ENCODE measurements at regions not wholly inside any gene's neighbourhood (a gene's known extent, or its start where the extent isn't known, plus 50 kb on each side); places are given as distances from the start of the nearest gene placed in this dataset.

DNA sequence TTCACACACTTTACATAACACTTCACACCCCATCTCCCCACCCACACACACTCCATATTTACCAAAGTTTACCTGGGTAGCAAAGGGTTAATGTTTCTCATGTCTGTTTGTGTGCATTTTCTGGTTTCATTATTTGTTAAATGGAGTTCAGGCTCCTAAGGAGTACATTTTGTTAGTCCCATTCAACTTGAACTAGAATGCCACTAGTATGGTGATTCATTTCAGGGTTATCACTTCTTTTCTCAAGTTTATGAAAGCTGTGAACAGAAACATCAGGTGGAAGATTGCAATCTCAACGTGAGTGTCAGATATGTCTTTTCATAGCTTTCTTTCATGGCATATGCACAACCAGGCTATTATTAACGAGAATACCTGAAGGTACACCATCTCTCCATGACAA, 1027.5 kb downstream of the GATA3 start:
- H3K4me3 ChIP-seq, result no peak overlapping the region
- H3K36me3 ChIP-seq, result no peaks in the 10 kb centered on the region
- no peaks in the 10 kb centered on the region for H3K4me1 ChIP-seq
- TF ChIP-seq, protein P1, sequence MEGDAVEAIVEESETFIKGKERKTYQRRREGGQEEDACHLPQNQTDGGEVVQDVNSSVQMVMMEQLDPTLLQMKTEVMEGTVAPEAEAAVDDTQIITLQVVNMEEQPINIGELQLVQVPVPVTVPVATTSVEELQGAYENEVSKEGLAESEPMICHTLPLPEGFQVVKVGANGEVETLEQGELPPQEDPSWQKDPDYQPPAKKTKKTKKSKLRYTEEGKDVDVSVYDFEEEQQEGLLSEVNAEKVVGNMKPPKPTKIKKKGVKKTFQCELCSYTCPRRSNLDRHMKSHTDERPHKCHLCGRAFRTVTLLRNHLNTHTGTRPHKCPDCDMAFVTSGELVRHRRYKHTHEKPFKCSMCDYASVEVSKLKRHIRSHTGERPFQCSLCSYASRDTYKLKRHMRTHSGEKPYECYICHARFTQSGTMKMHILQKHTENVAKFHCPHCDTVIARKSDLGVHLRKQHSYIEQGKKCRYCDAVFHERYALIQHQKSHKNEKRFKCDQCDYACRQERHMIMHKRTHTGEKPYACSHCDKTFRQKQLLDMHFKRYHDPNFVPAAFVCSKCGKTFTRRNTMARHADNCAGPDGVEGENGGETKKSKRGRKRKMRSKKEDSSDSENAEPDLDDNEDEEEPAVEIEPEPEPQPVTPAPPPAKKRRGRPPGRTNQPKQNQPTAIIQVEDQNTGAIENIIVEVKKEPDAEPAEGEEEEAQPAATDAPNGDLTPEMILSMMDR (IDR thresholded peaks at IDR 0.05), result no peak
- H3K27ac ChIP-seq, result no peak overlapping the region
- H3K27me3 ChIP-seq, result no peaks in the 10 kb centered on the region
- DNase-seq (ENCODE audit: low spot score), result no peak
- H3K9me3 ChIP-seq, result no peaks in the 10 kb centered on the region

DNA sequence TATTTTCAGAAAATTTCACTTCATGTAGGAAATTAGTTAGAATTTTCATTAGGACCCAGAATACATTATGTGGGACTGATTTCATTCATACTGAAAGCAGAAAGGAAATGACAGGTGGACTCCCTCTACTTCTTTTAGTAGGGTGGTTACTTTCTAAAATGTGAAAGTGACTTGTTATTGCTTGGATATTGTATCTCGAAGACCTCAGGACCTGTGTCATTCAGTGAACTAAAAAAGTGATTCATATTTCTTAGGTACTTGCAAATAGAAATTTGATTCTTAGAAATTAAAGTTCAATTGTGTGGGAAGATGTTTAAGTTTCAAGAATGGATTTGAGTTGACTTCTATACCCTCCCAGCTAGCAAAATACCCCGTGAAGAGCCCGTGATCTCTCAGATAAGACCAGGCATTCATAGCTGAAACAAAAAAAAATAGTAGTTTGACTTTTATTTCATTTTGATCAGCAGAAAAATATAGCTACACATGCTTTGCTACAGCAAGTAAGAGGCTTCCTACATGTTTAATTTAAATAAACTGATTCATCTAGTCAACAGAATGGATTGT, 1037.1 kb downstream of the GATA3 start:
- TF ChIP-seq, protein P1 (IDR thresholded peaks at IDR 0.05), result no peak
- no peaks in the 10 kb centered on the region for H3K27me3 ChIP-seq
- no peak for DNase-seq (ENCODE audit: low spot score)
- H3K4me1 ChIP-seq, result no peaks in the 10 kb centered on the region
- no peaks in the 10 kb centered on the region for H3K36me3 ChIP-seq
- no peaks in the 10 kb centered on the region for H3K9me3 ChIP-seq
- no peak overlapping the region for H3K4me3 ChIP-seq
- H3K27ac ChIP-seq, result no peak overlapping the region

DNA sequence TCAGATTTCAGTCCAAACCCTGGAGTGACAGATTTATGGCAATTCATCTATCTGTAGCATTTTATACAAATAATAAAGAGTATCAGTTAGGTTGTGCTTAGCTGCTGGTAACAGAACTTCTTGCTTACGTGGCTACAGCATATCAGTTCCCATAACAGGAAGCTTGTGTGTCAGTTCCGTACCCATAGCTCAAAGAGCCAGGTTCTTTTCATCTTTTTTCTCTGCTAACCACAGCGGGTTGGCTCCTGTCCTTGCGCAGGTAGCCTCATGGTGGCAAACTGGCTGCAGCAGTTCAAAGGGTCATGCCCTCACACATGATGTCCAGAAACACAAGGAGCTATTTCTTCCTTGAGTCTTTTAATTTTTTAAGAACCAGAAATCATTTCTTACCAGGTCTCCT, 1041.8 kb downstream of the GATA3 start:
- H3K4me1 ChIP-seq, result no peaks in the 10 kb centered on the region
- H3K27ac ChIP-seq, result no peak overlapping the region
- DNase-seq (ENCODE audit: low spot score), result no peak
- H3K4me3 ChIP-seq, result no peak overlapping the region
- no peaks in the 10 kb centered on the region for H3K27me3 ChIP-seq
- H3K36me3 ChIP-seq, result no peaks in the 10 kb centered on the region
- H3K9me3 ChIP-seq, result no peaks in the 10 kb centered on the region
- TF ChIP-seq, protein P1 (IDR thresholded peaks at IDR 0.05), result no peak

DNA sequence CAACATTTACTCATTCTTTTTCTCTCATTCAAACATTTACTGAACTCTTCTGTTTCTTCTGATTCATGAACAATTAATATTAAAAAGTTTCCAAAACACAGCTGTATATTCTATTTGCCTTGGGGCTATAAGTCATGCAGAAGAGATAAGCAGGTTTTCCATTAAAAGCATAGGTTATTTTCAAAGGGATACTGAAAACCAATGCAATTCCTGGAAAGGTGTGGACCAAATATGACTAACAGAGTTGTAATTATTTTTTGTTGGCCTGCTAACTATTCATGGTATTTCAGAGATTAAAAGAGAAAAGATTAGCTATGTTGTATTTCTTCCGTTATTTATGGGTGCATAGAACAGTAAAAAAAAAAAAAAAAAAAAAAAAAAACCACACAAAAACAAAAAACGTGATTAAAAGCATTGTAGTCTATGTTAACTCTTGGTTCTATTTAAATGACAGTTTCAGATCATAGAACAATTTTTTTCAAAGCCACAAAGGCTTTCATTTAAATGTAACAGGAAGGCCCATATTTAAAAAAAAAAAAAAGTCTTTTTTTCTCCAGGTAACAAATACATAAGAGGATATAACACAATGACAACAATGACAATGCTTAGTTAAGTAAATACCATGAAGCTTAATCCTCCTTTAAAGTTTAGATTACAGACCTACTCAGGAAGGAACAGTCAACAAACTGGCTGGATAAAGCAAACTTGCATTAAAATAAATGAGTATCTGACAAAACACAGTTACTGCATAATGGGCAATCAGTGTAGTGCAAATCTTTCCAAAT, 1042.9 kb downstream of the GATA3 start:
- Histone ChIP-seq H3K4me3 (no peak overlapping the region), H3K4me1 (no peaks in the 10 kb centered on the region), H3K27me3 (no peaks in the 10 kb centered on the region), H3K36me3 (no peaks in the 10 kb centered on the region), H3K9me3 (no peaks in the 10 kb centered on the region), H3K27ac (no peak overlapping the region)
- no peak for DNase-seq (ENCODE audit: low spot score)
- TF ChIP-seq, protein P1 (IDR thresholded peaks at IDR 0.05), result no peak

DNA sequence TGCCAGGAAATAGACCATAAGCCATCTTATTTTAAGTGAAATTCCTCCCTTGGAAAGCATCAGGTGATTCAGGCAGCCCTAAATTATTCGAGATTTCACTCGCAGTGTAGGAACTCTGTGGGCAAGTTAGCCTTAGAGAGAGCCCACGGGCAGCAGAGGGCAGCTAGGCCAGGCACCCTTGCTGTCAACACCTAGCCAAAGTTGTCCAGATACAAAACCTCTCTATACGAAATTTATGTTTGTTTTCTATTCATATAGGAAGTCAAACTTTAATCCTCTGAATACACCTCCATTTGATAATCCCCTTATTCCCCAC, 1043.5 kb downstream of the GATA3 start:
- H3K4me1 ChIP-seq, result no peaks in the 10 kb centered on the region
- H3K27ac ChIP-seq, result no peak overlapping the region
- H3K4me3 ChIP-seq, result no peak overlapping the region
- H3K27me3 ChIP-seq, result no peaks in the 10 kb centered on the region
- no peaks in the 10 kb centered on the region for H3K36me3 ChIP-seq
- TF ChIP-seq, protein P1 (IDR thresholded peaks at IDR 0.05), result no peak
- no peak for DNase-seq (ENCODE audit: low spot score)
- no peaks in the 10 kb centered on the region for H3K9me3 ChIP-seq

DNA sequence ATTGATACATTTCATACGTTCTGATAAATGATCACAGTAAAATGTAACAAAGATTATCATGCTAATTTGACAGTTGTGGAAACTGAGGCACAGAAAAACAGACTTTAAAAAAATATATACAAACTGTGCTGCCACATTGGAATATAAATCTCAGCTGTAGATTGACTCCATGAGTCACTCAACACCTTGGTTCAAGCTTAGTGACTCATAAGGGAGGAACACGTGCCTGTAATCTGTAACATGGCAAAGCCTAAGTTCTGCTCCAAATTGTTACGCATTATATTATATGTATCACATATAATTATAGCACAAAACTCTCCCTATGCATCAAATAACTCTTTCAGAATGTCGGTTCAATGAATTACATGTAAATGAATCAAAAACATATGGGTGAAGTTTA, 1047.5 kb downstream of the GATA3 start:
- no peaks in the 10 kb centered on the region for H3K9me3 ChIP-seq

More for the DNA sequence above, 1047.5 kb downstream of the GATA3 start:
- no peak overlapping the region for H3K27ac ChIP-seq
- no peak for DNase-seq (ENCODE audit: low spot score)
- no peaks in the 10 kb centered on the region for H3K27me3 ChIP-seq
- no peak overlapping the region for H3K4me3 ChIP-seq
- H3K4me1 ChIP-seq, result no peaks in the 10 kb centered on the region
- H3K36me3 ChIP-seq, result no peaks in the 10 kb centered on the region
- TF ChIP-seq, protein P1 (IDR thresholded peaks at IDR 0.05), result no peak

All from right atrium auricular region (tissue), 2 donors.